Eye (tissue), 1 donor: ENCODE measurements at regions not wholly inside any gene's neighbourhood (a gene's known extent, or its start where the extent isn't known, plus 50 kb on each side); places are given as distances from the start of the nearest gene placed in this dataset.
"Not testable (repeated sequence)": the region's sequence is repeated elsewhere in the genome, so short reads cannot be mapped to it uniquely, and the experiment has no call there.

Experiments
- DNase-seq: peaks from one replicate; pipeline ENCODE4 v3.0.0-alpha.2; 2015

GRCh38 chr14:35987731-35988130, 161.6 kb downstream of the BRMS1L start:
- DNase-seq: no peak

- DNase-seq: no peak
These were observed 160.1 kb downstream of the BRMS1L start for GRCh38 chr14:35986219-35986573.

- DNase-seq: peak; percentile 36
These were observed 159.5 kb downstream of the BRMS1L start for GRCh38 chr14:35985474-35986218.

GRCh38 chr14:35979531-35979930, 153.4 kb downstream of the BRMS1L start:
- peak; percentile 76 for DNase-seq

- DNase-seq: no peak
These were observed 152.4 kb downstream of the BRMS1L start for GRCh38 chr14:35978561-35978960.

GRCh38 chr14:35975814-35976213, 149.7 kb downstream of the BRMS1L start:
- no peak for DNase-seq

- DNase-seq: no peak
These were observed 147.6 kb downstream of the BRMS1L start for GRCh38 chr14:35973770-35974169.

GRCh38 chr14:35971965-35972630, 146.0 kb downstream of the BRMS1L start:
- DNase-seq: no peak

GRCh38 chr14:35969310-35969709, 143.2 kb downstream of the BRMS1L start:
- no peak for DNase-seq

GRCh38 chr14:35965400-35965799, 139.3 kb downstream of the BRMS1L start:
- peak; percentile 83 for DNase-seq

GRCh38 chr14:35964697-35965286, 138.7 kb downstream of the BRMS1L start:
- no peak for DNase-seq

GRCh38 chr14:35963209-35963608, 137.1 kb downstream of the BRMS1L start:
- no peak for DNase-seq

GRCh38 chr14:35961697-35962274, 135.6 kb downstream of the BRMS1L start:
- DNase-seq: no peak

GRCh38 chr14:35959835-35960234, 133.7 kb downstream of the BRMS1L start:
- DNase-seq: no peak

GRCh38 chr14:35958499-35958898, 132.4 kb downstream of the BRMS1L start:
- no peak for DNase-seq

GRCh38 chr14:35956376-35957085, 130.4 kb downstream of the BRMS1L start:
- DNase-seq: no peak

GRCh38 chr14:35952584-35952983, 126.4 kb downstream of the BRMS1L start:
- no peak for DNase-seq

GRCh38 chr14:35949920-35950513, 123.9 kb downstream of the BRMS1L start:
- DNase-seq: peak; percentile 47

GRCh38 chr14:35947983-35948382, 121.8 kb downstream of the BRMS1L start:
- not testable (repeated sequence) for DNase-seq

- DNase-seq: no peak
These were observed 118.7 kb downstream of the BRMS1L start for GRCh38 chr14:35944847-35945246.

- no peak for DNase-seq
These were observed 114.2 kb downstream of the BRMS1L start for GRCh38 chr14:35940291-35940690.

- no peak for DNase-seq
These were observed 112.6 kb downstream of the BRMS1L start for GRCh38 chr14:35938770-35939169.

GRCh38 chr14:35934499-35934898, 108.4 kb downstream of the BRMS1L start:
- no peak for DNase-seq
